SK-N-MC (cell line): ENCODE measurements at regions not wholly inside any gene's neighbourhood (a gene's known extent, or its start where the extent isn't known, plus 50 kb on each side); places are given as distances from the start of the nearest gene placed in this dataset.

Experiments used
- EZH2 ChIP-seq: fragments of 200-600 bp; sonication (generic); IDR thresholded peaks from one replicate; pipeline ENCODE4 v1.6.1; 2017; ENCODE audit warnings: antibody characterized with exemption
- FOXP2 ChIP-seq: optimal IDR thresholded peaks from 2 replicates; pipeline ENCODE3; 2011; ENCODE audit warnings: mild to moderate bottlenecking, moderate library complexity; ENCODE audit not compliant: insufficient read depth; ENCODE audit errors: extremely low read length, control extremely low read depth
- POLR2AphosphoS5 ChIP-seq: IDR thresholded peaks from 2 replicates; pipeline ENCODE4 v1.6.1; 2012; ENCODE audit warnings: mild to moderate bottlenecking, low read depth, low read length, borderline replicate concordance

- TF ChIP-seq EZH2 = no peak
- TF ChIP-seq POLR2AphosphoS5 = no peak
- no peak for TF ChIP-seq FOXP2
Measured at GRCh38 chr4:151576627-151577026, 167.7 kb downstream of the FHIP1A start.
